SU-DHL-6 (cell line): ENCODE measurements at regions not wholly inside any gene's neighbourhood (a gene's known extent, or its start where the extent isn't known, plus 50 kb on each side); places are given as distances from the start of the nearest gene placed in this dataset.

Source experiments
- EZH2phosphoT487 ChIP-seq: fragments of 200-600 bp; sonication (generic), shearing (Covaris generic); conservative IDR thresholded peaks from 2 replicates; pipeline ENCODE4 v1.6.1; 2018; ENCODE audit warnings: mild to moderate bottlenecking, antibody characterized with exemption, low read length, moderate library complexity, mixed read lengths
- TF ChIP-seq, protein P1 (sequence below): fragments of 200-600 bp; sonication (generic); IDR thresholded peaks from one replicate; pipeline ENCODE4 v1.5.1; 2017; ENCODE audit warnings: antibody characterized with exemption, mild to moderate bottlenecking, low read length, moderate library complexity; ENCODE audit not compliant: insufficient read depth, poor library complexity, severe bottlenecking

DNA sequence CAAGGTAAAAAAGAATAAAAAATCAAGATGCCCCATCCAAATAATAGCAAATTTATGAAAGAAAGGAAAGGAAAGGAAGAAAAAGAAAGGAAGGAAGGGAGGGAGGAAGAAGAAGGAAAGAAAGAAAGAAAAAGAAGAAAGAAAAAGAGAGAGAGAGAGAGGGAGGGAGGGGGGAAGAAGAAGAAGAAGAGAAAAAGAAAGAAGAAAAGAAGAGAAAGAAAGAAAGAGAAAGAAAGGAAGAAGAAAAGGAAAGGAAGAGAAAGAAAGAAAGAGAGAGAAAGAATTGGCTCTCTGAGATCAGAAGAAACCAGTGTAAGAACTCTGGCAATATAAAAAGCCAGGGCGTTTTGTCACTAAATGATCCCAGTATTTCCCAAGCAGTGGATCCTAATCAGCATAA, 401.7 kb downstream of the EPHA7 start:
- TF ChIP-seq, protein P1, sequence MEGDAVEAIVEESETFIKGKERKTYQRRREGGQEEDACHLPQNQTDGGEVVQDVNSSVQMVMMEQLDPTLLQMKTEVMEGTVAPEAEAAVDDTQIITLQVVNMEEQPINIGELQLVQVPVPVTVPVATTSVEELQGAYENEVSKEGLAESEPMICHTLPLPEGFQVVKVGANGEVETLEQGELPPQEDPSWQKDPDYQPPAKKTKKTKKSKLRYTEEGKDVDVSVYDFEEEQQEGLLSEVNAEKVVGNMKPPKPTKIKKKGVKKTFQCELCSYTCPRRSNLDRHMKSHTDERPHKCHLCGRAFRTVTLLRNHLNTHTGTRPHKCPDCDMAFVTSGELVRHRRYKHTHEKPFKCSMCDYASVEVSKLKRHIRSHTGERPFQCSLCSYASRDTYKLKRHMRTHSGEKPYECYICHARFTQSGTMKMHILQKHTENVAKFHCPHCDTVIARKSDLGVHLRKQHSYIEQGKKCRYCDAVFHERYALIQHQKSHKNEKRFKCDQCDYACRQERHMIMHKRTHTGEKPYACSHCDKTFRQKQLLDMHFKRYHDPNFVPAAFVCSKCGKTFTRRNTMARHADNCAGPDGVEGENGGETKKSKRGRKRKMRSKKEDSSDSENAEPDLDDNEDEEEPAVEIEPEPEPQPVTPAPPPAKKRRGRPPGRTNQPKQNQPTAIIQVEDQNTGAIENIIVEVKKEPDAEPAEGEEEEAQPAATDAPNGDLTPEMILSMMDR: no peak
- TF ChIP-seq EZH2phosphoT487: no peak
